Spinal cord (tissue), 9 donors: ENCODE measurements at regions not wholly inside any gene's neighbourhood (a gene's known extent, or its start where the extent isn't known, plus 50 kb on each side); places are given as distances from the start of the nearest gene placed in this dataset.
A peak's percentile ranks its signal among the peaks of the same experiment; 100 is the strongest.
"Not testable (repeated sequence)": the region's sequence is repeated elsewhere in the genome, so short reads cannot be mapped to it uniquely, and the experiment has no call there.

Experiments used
- DNase-seq, 6 donors: peaks; one replicate each; pipeline versions ENCODE4 v3.0.0 to v3.0.0-alpha.2; 2013 to 2015; ENCODE audit warnings: low spot score in 6 of 6, low read depth in 4 of 6
- H3K27ac ChIP-seq: one replicate; pipeline ENCODE4 v1.5.1; 2013; ENCODE audit warnings: low read depth, low read length, control low read depth
- H3K27me3 ChIP-seq: one replicate; pipeline ENCODE4 v1.6.1; 2013; ENCODE audit warnings: low read length; ENCODE audit not compliant: control insufficient read depth, insufficient read depth
- H3K36me3 ChIP-seq: one replicate; pipeline ENCODE4 v1.6.1; 2013; ENCODE audit warnings: low read length; ENCODE audit not compliant: control insufficient read depth, insufficient read depth
- H3K4me1 ChIP-seq: one replicate; pipeline ENCODE4 v1.6.1; 2013; ENCODE audit warnings: low read length; ENCODE audit not compliant: control insufficient read depth, insufficient read depth
- H3K4me3 ChIP-seq: one replicate; pipeline ENCODE4 v1.5.1; 2013; ENCODE audit warnings: low read depth, low read length, control low read depth
- H3K9me3 ChIP-seq: one replicate; pipeline ENCODE4 v1.6.1; 2013; ENCODE audit warnings: low read length; ENCODE audit not compliant: control insufficient read depth, insufficient read depth
- WGBS: methylation state at CpG from one replicate; pipeline ENCODE4 v1.1.5; 2013; ENCODE audit warnings: missing lambda C conversion rate; ENCODE audit not compliant: insufficient coverage; 5-methylcytosine and 5-hydroxymethylcytosine counted together
- donor health status: healthy.

DNA sequence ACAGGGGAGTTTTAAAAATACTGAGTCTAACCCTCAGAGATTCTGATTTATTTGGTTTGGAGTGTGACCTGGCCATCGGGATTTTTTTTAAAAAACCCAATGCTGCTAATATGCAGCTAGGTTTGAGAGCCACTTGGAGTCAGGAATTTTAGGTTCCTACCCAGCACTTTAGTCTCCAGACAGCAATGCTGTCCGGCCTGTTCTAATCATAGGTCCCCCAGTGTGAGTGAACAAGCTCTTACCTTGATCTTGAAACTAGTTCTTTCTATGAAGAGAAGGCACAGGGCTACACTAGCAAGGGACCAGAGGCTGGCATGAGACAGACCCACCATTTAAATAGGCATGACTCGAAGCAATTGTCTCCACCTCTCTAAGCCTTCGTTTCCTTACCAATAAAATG, 103.5 kb downstream of the SMIM20 start:
- 91% methylated on average over 4 of the region's 4 CpGs for WGBS
- H3K4me3 ChIP-seq, result no peak overlapping the region
- no peaks in the 10 kb centered on the region for H3K27me3 ChIP-seq
- H3K4me1 ChIP-seq, result peaks cover 15% of the 10 kb centered on the region
- no peak for DNase-seq
- H3K9me3 ChIP-seq, result no peaks in the 10 kb centered on the region
- no peak overlapping the region for H3K27ac ChIP-seq
- no peaks in the 10 kb centered on the region for H3K36me3 ChIP-seq

DNA sequence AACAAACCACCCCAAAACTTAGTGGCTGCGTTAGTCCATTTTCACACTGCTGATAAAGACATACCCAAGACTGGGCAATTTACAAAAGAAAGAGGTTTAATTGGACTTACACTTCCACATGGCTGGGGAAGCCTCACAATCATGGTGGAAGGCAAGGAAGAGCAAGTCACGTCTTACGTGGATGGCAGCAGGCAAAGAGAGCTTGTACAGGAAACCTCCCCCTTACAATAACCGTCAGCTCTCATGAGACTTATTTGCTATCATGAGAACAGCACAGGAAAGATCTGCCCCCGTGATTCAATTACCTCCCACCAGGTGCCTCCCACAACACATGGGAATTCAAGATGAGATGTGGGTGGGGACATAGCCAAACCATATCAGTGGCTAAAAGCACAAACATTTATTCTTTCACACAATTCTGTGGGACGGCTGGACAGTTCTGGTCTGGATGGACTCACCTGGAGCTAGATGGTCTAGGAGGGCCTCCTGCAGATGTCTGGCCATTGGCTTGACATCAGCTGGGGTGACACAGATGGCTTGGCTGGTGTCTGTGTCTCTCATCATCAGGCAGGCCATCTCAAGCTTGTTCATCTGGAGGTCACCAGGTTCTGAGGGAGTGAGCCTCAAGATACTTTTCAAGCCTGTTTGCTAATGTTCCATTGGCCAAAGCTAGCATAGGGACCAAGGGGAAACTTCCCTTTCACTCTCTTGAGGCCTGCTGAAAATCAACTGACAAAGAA, 104.1 kb downstream of the SMIM20 start:
- not testable (repeated sequence) for H3K36me3 ChIP-seq, DNase-seq, H3K27ac ChIP-seq, H3K4me3 ChIP-seq, H3K27me3 ChIP-seq, H3K9me3 ChIP-seq
- whole genome bisulfite sequencing, result no CpG with 5 or more reads among the region's 6 CpGs
- H3K4me1 ChIP-seq, result peaks cover 21% of the 10 kb centered on the region

DNA sequence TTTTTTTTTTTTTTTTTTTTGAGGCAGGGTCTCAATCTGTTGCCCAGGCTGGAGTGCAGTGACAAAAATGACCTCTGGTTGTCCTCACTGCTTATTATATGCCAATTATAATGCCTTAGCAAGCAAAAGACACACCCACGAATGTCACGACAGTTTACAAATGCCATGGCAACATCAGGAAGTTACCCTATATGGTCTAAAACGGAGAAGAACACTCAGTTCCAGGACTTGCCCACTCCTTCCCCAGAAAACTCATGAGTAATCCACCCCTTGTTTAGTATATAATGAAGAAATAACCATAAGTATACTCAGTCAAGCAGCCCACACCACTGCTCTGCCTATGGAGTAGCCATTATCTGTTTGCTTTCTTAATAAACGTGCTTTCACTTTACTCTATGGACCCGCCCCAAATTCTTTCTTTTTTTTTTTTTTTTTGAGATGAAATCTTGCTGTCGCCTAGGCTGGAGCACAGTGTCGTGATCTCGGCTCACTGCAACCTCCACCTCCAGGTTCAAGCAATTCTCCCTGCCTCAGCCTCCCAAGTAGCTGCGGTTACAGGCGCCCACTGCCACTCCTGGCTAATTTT, 106.2 kb downstream of the SMIM20 start:
- no peak for DNase-seq
- Histone ChIP-seq H3K4me3 (no peak overlapping the region), H3K4me1 (peaks cover 20% of the 10 kb centered on the region), H3K27ac (no peak overlapping the region), H3K36me3 (no peaks in the 10 kb centered on the region), H3K9me3 (no peaks in the 10 kb centered on the region), H3K27me3 (no peaks in the 10 kb centered on the region)
- 61% methylated on average over 4 of the region's 10 CpGs for WGBS

DNA sequence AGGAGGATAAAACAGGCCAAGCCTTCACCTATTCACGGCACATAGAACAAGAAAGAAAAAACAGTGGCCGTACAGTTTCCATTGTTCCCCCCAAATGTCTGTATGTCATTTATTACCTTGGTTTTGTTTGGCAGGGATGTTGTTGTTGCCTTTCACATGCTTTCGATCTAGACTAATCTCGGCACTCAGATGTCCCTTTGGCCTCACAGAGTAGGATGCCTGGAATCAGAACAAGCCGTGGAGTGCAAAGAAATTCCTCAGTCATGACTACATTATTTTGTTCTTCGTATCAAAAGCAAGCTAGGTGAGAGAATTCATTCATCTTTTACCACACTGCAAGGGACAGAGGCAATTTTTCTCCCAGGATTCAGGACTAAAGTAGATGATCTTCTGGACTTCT, 106.9 kb downstream of the SMIM20 start:
- WGBS, result 85% methylated on average over 2 of the region's 6 CpGs
- DNase-seq, result peak in 1 of 6 donors; percentile 44
- H3K9me3 ChIP-seq, result no peaks in the 10 kb centered on the region
- no peak overlapping the region for H3K4me3 ChIP-seq
- H3K27me3 ChIP-seq, result no peaks in the 10 kb centered on the region
- peaks cover 13% of the 10 kb centered on the region for H3K4me1 ChIP-seq
- peak overlapping the region; percentile 65 for H3K27ac ChIP-seq
- H3K36me3 ChIP-seq, result no peaks in the 10 kb centered on the region

DNA sequence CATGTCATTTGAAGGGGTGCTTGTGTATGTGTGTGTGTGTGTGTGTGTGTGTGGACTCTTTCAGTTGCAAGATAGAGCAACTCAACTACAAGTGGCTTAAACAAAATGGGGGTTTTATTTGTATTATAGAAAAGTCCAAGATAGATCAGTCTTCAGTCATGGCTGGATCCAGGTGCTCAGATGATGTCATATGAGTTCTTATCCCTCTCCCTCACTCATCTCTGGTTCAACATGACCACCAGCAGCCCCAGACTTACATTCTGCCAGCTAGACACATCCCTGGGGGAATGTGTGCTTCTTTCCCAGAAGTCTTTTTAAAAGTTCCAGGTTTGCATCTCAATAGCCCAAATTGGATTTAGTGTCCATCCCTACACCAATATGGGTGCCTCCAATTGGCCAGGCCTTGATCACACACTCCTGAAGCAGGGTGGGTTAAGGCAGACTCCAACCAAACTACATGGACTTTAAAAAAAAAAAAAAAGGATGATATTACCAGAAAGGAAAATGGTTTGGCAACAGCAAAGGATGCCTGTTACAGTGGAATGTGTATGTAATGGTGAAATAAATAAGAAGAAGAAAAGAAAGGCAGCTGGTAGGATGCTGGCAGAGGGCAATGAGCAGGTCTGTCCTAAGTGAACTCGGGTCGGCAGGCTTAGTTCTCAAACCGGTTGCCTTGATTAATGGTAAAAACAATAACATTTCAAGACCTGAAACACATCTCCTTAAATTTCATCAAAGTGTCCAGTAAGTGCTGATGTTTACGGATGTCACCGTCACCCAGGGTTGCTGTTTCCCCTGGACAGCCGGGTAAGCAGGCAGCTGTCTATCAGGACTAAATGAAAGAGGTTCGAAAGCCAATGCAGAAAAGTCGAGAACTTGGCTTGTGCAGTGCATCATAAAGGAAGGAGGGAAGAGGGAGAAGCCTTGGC, 107.7 kb downstream of the SMIM20 start:
- Histone ChIP-seq H3K4me1 (peaks cover 12% of the 10 kb centered on the region), H3K27ac (peak overlapping the region; percentile 65), H3K36me3 (no peaks in the 10 kb centered on the region), H3K4me3 (no peak overlapping the region), H3K9me3 (no peaks in the 10 kb centered on the region), H3K27me3 (no peaks in the 10 kb centered on the region)
- WGBS, result 74% methylated on average over 5 of the region's 8 CpGs
- no peak for DNase-seq

DNA sequence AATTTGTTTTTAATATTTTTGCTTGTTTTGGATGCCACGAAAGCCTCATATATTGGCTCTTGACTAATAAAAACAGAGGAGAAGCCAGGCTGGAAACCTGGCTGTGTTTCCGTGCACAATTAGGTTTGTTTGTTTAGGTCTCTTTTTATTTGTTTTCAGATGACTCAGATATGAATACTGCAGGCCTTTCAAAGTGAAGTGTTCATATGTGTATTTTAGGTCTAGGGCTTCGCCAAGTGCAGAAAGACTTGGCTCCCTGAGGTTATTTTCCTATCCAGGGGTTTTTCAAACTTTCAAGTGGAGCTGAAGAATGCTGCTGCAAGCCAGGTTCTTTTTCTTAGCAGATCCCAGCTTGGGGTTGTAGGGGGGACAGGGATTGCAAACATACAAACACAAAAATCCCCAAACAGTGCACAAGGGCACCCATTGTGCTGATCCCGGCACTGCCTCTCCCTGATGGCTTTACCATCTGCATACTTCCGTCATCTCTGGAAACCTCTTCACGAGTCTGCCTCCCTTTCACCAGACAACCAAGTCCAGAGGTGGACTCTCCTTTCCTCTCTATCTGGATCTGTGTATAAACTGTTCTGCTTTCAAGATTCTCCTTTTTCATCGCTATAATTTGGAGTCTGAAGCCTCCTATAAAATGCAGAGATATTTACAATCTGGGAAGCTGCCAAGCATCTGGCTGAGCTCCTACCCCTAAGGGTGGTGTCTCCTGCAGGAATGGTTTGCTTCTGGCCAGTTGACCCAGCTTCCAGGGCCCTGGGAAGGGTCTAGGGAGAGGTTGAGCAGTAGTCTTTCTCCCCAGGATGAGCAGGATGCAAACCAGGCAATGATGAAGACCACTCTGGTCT, 108.6 kb downstream of the SMIM20 start:
- DNase-seq, result peak in 1 of 6 donors; percentile 70
- Histone ChIP-seq H3K36me3 (no peaks in the 10 kb centered on the region), H3K4me3 (no peak overlapping the region), H3K4me1 (peaks cover 12% of the 10 kb centered on the region), H3K27me3 (no peaks in the 10 kb centered on the region), H3K27ac (peak overlapping the region; percentile 65), H3K9me3 (no peaks in the 10 kb centered on the region)
- 52% methylated on average over 6 of the region's 7 CpGs for WGBS

DNA sequence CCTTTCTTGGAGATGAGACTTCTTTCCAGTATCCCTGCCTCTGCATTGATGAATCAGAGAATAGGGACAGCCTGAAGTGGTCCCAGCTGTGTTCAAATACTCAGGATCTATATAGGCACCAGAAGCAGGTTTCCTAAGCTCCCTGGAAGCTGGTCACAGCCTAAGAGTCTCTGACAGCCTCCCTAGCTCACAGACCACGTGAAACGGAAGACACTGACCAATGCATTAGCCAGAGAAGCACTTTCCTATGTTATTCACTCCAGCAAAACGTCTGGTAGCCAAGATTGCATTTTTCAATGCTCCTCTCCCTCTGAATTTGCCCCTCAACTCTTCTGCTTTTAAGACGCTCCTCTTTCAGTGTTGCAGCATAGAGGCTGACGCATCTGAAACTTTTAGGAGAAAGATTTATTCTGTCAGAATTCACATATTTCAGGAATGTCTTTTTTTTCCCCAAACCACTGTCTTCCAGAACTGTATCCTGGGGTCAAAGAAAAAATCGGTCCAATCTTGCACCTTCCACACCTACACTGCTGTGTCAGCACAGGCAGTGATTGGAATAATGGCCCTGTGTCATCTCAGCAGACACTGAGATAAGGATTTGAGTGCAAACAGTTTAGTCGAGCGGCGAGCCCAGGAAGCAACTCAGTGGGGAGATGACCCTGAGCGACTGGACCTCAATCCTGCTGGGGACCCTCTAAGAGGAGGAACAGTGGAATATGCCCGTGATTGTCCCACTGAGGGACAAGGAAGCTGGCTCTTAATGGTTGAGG, 109.4 kb downstream of the SMIM20 start:
- H3K27ac ChIP-seq, result peak overlapping the region; percentile 65

DNA sequence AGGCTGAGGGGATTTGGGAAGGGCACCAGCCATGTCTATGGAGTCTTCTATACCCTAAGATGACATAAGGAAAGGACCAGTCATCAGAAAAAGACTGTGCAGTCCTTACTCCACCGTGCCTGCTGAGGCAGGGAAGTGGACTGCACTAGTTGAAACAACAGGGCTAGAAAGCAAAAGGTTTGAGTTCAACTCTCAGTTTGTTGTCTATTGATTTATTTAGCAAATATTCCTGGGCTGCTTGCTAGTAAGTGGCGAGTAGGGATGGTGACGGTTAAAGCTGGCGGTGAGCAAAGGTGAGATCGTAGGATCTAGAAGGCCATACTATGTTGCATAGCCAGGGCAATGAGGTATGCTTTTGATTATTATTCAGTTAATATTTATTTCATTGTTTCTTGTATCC, 110.1 kb downstream of the SMIM20 start:
- H3K9me3 ChIP-seq, result no peaks in the 10 kb centered on the region
- 60% methylated on average over 1 of the region's 5 CpGs for WGBS
- H3K27ac ChIP-seq, result no peak overlapping the region
- no peaks in the 10 kb centered on the region for H3K27me3 ChIP-seq
- H3K4me3 ChIP-seq, result no peak overlapping the region
- no peak for DNase-seq
- H3K4me1 ChIP-seq, result peaks cover 19% of the 10 kb centered on the region
- H3K36me3 ChIP-seq, result no peaks in the 10 kb centered on the region

More for the DNA sequence above, 109.4 kb downstream of the SMIM20 start:
- H3K4me1 ChIP-seq, result peaks cover 12% of the 10 kb centered on the region
- 68% methylated on average over 7 of the region's 11 CpGs for WGBS
- H3K4me3 ChIP-seq, result no peak overlapping the region
- H3K9me3 ChIP-seq, result no peaks in the 10 kb centered on the region
- H3K36me3 ChIP-seq, result no peaks in the 10 kb centered on the region
- no peak for DNase-seq
- H3K27me3 ChIP-seq, result no peaks in the 10 kb centered on the region
